NCI-H1930 (cell line): ENCODE measurements at regions not wholly inside any gene's neighbourhood (a gene's known extent, or its start where the extent isn't known, plus 50 kb on each side); places are given as distances from the start of the nearest gene placed in this dataset.

Experiments
- DNase-seq, 2 experiments: peaks; one replicate each; lab custom pipeline; 2025; lab: John Stamatoyannopoulos, UW

- no peak for DNase-seq
Observed at GRCh38 chr5:166370928-166371690, 1920.3 kb upstream of the WWC1 start.

DNA sequence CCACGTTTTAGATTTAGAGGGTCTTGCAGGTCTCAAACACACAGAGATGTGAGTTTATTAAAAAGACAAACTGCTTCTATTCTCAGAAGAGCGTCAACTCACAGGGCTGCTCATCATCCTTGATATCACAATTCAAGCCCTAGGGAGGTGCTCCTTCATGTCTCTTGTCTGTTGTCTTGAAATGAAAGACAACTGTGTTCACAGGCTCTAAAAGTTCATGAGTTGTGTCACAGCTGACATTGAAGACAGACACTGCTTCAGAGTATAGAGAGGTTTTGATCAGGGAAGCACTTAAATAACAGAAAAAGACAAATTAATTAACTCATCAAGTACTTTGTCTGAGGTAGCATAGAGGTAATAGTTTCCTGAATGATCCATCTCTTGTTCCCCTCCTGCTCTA is 1917.6 kb upstream of the WWC1 start:
- DNase-seq: no peak

- DNase-seq: no peak
Observed at GRCh38 chr5:166377756-166378155, 1913.7 kb upstream of the WWC1 start.

- DNase-seq: no peak
Observed at GRCh38 chr5:166379517-166379916, 1911.9 kb upstream of the WWC1 start.

GRCh38 chr5:166382031-166382430 is 1909.4 kb upstream of the WWC1 start:
- DNase-seq: no peak

DNA sequence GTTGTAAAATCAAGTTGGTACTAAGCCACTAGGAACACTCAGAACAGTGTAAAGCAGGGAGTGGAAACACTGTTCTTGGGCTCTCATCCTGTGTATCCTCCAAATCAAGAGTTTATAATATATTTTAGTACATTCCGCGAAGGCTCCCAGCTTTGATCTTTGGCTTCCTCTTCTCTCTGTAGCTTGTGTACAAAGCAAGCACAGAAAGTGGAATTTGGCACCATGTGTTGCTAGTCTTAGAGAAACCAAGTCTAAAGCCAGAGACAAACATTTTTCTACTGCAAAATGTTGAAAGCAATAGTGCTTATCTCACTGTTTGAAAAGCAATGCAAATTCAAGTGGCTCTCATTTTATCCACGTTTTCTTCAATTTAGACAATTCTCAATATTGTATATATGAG is 1893.3 kb upstream of the WWC1 start:
- no peak for DNase-seq

DNA sequence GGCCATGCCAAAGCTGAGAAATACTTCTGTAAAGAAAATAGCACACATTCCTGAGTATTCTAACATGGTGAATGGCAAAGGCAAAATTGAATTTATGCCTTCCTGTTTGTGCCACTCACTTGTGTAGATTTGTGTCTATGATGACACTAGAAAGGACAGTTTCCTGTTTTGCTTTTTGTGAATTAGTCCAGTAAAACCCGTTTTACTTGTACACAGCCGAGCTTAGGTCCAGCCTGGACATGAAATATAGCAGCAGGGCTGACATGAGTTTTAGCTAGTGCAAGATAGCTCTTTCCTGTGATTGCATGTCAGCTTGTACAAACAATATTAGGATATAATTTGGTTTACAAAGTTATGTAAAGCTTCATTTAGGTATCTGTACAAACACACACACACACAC is 1891.7 kb upstream of the WWC1 start:
- no peak for DNase-seq

- no peak for DNase-seq
Observed at GRCh38 chr5:166401391-166401790, 1890.1 kb upstream of the WWC1 start.

DNA sequence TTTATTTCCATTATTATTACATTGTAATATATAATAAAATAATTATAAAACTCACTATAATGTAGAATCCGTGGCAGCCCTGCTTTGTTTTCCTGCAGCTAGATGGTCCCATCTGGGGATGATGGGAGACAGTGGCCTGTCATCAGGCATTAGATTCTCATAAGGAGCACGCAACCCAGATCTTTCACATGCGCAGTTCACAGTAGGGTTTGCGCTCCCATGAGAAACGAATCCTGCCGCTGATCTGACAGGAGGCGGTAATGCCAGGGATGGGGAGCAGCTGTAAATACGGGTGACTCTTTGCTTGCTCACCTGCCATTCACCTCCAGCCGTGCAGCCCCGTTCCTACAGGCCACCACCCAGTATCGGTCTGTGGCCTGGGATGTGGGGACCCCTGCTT is 1879.3 kb upstream of the WWC1 start:
- no peak for DNase-seq

- DNase-seq: no peak
Observed at GRCh38 chr5:166427211-166427610, 1864.2 kb upstream of the WWC1 start.

- DNase-seq: no peak
Observed at GRCh38 chr5:166428264-166428803, 1863.1 kb upstream of the WWC1 start.

DNA sequence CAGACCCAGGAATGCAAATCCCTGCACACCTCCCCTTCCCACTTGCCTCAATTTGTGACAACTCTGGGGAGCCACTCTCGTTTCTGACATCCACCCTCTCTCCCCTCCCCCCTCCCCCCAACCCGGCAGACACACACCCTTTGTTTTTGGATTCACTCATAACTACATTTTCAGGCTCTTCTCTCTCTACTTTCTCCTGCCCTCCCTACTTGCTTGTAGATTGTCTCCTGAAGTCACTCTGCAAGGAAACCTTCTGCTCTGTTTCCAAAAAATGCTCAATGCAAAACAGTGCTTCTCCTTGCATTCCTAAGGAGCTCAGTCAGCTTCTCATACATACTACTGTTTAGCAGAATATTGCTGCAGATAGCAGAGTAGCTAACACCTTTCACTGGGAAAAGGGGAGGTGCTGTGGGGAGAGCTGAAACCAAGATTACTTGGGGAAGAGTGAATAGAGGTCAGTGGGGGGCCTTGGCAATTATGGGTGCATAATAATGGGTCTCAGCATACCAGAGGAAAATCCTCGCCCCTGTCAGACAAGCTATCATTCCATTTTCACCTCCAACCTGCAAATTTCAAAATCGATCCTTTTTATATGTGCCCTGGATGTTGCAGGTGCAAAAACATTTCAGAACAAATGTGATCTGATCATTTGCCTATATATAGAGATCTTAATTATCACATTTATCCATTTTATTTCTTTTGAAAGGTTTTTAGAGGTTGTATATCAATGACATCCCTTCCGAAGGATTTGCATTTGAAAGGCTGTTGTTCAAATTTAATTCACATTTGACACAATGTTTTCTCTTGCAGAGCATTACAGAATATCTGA is 1860.7 kb upstream of the WWC1 start:
- no peak for DNase-seq

- DNase-seq: no peak
Observed at GRCh38 chr5:166431456-166431855, 1860.0 kb upstream of the WWC1 start.

DNA sequence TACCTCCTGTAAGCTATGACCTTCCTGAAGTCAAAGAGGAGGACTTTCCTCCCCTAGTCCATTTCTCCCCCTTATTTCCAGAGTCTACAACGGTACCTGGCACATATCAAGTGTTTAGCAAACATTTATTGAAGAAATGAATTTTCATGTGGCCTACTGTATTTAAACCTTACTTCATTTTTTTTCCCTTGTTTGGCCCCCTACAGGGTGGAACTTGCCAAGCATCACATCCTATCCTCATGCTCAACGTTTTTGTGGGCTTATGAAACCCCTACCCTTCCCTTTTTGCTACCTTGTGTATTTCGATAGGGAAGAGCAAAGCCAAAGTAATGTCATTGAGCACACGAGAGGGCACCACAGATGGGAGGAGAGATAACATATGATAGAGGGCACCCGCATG is 1857.8 kb upstream of the WWC1 start:
- DNase-seq: no peak

GRCh38 chr5:166436872-166437271 is 1854.6 kb upstream of the WWC1 start:
- DNase-seq: no peak

GRCh38 chr5:166486348-166486747 is 1805.1 kb upstream of the WWC1 start:
- no peak for DNase-seq

- no peak for DNase-seq
Observed at GRCh38 chr5:166488560-166488959, 1802.9 kb upstream of the WWC1 start.

- DNase-seq: no peak
Observed at GRCh38 chr5:166493040-166493439, 1798.4 kb upstream of the WWC1 start.

DNA sequence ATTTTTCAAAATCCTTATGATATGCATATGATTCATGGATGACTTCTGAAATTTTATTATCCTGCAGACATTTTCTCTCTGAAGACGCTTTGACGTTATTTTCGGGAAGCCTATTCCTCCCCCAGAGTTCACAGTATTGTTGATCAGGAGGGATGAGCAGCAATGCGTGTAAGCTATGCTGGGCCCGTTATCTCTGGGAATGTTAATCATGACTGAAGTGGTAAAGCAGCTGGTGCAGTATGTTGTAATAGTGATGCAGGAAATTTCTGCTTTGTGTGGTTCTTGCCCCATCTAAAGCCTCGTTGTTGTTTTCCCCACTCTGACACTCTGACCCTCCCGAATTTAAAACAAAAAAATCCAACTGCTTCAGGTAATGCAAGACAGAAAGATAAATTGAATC is 1797.8 kb upstream of the WWC1 start:
- no peak for DNase-seq

GRCh38 chr5:166497496-166498104 is 1793.8 kb upstream of the WWC1 start:
- no peak for DNase-seq

DNA sequence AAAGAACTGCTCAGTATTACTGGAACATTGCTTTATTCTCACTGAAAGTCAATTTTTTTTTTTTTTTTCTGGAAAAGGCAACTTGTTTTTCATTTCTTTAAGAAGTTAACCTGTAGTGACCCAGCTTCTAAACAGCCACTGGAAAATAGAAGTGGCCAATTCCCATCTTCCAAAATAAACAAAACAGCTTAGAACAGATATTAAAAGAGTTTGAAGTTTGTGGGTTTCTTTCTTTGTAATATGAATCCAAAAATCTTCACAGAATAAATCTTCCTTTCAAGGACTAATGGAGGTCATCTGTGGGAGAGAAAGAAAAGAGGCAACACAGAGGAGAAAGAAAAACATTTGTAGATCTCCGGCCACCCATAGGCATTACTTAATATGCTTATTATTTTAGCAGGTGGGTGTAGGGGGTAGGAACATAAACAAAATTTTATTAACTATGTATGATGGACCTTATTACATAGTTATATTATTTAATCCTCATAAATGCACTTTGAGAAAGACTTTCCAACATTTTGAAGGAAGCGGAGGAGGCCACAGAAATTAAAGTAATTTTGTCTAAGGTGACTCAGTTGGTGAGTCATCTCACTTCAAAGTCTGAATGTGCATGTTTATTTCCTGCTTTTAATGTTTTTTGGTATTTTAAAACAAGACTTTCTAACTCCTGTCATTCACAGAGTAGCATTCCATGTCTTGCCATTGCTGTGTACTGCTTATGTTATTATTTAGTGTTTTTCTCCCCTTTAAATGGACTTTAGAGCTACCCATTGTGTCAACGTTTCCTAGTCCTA is 1791.8 kb upstream of the WWC1 start:
- no peak for DNase-seq

- DNase-seq: no peak
Observed at GRCh38 chr5:166503506-166503905, 1787.9 kb upstream of the WWC1 start.
